Body of pancreas (tissue), 4 donors: ENCODE measurements at regions not wholly inside any gene's neighbourhood (a gene's known extent, or its start where the extent isn't known, plus 50 kb on each side); places are given as distances from the start of the nearest gene placed in this dataset.

Source experiments
- CTCF ChIP-seq, 7 experiments: fragments of 450-650 bp in 4 of 7; fragments of 200-600 bp in 3 of 7; sonication (generic) in 3 of 7; IDR thresholded peaks; one replicate each; pipeline ENCODE4 v1.5.1; 2016 to 2019; ENCODE audit warnings: antibody characterized with exemption in 7 of 7
- POLR2A ChIP-seq, 3 donors: fragments of 450-650 bp; IDR thresholded peaks; one replicate each; pipeline ENCODE4 v1.6.1; 2016; ENCODE audit warnings: antibody characterized with exemption in 3 of 3, mild to moderate bottlenecking in 2 of 3

- TF ChIP-seq CTCF (IDR thresholded peaks at IDR 0.05), result no peak
- TF ChIP-seq POLR2A (IDR thresholded peaks at IDR 0.05), result no peak
Observed at GRCh38 chr5:120140501-120140900, 323.6 kb upstream of the PRR16 start.
